ENCODE measurements at regions not wholly inside any gene's neighbourhood (a gene's known extent, or its start where the extent isn't known, plus 50 kb on each side); places are given as distances from the start of the nearest gene placed in this dataset.

DNA sequence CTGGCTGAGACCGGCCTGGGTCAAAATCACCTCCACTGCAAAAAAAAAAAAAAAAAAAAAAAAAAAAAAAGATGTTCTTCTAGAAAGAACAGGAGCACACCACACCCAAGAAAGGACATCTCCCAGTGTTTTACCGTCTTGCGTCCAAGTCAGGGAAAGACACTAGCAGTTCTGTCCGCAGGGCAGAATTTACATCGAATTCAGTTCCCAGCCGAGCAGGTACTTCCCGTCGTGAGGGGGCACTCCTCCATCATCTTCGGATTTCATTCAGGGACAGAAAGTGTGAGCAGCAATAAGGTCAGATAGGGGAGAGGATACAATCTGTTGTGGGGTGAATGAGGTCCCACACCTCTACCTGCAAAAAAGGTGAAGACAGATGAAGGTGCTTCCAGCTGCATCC is 574.7 kb downstream of the KCNJ18 start:
- TF ChIP-seq, protein P1, sequence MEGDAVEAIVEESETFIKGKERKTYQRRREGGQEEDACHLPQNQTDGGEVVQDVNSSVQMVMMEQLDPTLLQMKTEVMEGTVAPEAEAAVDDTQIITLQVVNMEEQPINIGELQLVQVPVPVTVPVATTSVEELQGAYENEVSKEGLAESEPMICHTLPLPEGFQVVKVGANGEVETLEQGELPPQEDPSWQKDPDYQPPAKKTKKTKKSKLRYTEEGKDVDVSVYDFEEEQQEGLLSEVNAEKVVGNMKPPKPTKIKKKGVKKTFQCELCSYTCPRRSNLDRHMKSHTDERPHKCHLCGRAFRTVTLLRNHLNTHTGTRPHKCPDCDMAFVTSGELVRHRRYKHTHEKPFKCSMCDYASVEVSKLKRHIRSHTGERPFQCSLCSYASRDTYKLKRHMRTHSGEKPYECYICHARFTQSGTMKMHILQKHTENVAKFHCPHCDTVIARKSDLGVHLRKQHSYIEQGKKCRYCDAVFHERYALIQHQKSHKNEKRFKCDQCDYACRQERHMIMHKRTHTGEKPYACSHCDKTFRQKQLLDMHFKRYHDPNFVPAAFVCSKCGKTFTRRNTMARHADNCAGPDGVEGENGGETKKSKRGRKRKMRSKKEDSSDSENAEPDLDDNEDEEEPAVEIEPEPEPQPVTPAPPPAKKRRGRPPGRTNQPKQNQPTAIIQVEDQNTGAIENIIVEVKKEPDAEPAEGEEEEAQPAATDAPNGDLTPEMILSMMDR (IDR thresholded peaks at IDR 0.05): no peak
- TF ChIP-seq EZH2 (IDR thresholded peaks at IDR 0.05): no peak

Measured in neural progenitor cell (in vitro differentiated cells).